ENCODE measurements at regions not wholly inside any gene's neighbourhood (a gene's known extent, or its start where the extent isn't known, plus 50 kb on each side); places are given as distances from the start of the nearest gene placed in this dataset.

DNA sequence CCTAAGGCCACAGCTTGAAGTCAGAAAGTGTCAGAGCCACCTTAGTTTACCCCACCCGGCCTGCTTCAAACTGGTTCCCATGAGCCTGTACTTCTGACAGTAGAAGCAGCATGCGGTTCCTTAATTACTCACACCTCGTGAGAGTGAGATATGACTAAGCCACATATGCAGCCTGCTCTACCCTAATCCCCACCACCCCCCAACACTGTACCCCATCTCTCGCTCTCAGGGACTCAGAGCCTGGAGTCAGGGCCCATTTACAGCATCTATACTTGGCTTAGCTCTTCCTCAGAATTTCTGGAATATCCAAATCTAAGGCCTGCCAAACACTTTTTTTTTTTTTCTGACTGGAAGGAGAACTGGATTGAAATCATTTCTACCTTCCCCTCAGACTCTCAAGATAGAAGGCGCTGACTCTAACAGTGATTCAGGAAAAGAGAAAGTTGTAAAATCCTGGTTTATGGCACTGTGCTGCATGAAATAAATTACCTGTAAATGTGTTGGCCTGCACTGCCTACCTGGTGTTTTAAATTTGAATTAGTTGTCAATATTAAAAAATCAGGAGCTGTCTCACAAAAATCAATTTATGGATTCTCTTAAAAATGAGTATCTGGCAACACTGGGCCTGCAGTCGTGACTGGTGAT, 360.0 kb downstream of the RND3 start:
- TF ChIP-seq CTCF (IDR thresholded peaks at IDR 0.05; ENCODE audit: borderline replicate concordance, control extremely low read depth, extremely low read depth, insufficient read depth, missing control alignments) = no peak
- in situ Hi-C loops (cut with MboI; ENCODE audit: low sequenced_read_pairs, unreplicated experiment) = no loop called here
- DNase-seq (ENCODE audit: low spot score) = no peak

- no peak for DNase-seq (ENCODE audit: low spot score)
- no peak for TF ChIP-seq CTCF (IDR thresholded peaks at IDR 0.05; ENCODE audit: borderline replicate concordance, control extremely low read depth, extremely low read depth, insufficient read depth, missing control alignments)
- in situ Hi-C loops (cut with MboI; ENCODE audit: low sequenced_read_pairs, unreplicated experiment) = no loop called here
These were observed 360.6 kb downstream of the RND3 start for GRCh38 chr2:150126839-150127238.

DNA sequence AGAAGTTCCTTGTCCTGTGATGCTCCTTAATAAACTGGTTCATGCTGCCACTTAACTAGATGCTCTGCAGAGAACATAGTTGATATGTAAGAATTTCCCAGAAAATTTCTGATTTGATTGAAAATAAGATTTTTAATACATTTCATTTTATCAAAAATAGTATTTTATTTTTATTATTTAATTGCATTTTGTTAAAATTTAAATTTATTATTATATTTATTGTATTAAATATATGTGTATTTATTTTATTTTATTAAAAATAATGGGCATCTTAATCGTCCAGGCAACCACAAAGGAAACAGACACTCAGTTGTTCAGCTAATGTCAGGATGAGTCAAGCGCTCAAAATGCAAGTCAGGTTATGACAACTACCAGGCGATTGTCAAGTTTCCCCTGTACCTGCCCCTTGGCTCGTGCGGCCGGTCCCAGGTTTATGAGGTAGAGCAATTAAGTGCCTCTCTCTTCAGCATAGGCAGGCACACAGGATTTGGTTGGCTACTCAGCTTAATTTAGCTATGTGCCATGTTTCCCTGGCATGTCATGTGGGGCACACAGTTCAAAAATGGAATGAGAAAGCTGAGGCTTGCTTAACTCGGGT, 361.2 kb downstream of the RND3 start:
- in situ Hi-C loops (cut with MboI; ENCODE audit: low sequenced_read_pairs, unreplicated experiment) = no loop called here
- TF ChIP-seq CTCF (IDR thresholded peaks at IDR 0.05; ENCODE audit: borderline replicate concordance, control extremely low read depth, extremely low read depth, insufficient read depth, missing control alignments) = no peak
- no peak for DNase-seq (ENCODE audit: low spot score)

DNA sequence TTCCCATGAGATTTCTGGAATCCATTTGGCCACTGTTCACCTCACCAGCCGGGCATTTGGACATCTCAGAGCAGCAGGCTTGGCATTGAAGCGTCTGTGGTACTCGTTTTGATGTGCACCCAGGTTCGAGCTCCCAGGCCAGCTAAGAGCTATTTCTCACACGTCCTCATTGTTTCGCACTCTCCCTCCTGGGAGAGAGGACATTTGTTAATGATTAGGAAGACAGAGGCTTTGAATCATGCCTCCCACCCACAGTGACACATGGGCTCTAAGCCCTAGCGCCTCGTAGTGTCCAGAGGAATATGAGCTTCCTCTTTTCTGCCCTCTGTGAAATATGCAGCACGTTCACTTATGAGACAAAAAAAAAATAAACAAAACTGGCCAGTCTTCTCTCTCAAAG, 361.8 kb downstream of the RND3 start:
- TF ChIP-seq CTCF (IDR thresholded peaks at IDR 0.05; ENCODE audit: borderline replicate concordance, control extremely low read depth, extremely low read depth, insufficient read depth, missing control alignments) = no peak
- no peak for DNase-seq (ENCODE audit: low spot score)
- in situ Hi-C loops (cut with MboI; ENCODE audit: low sequenced_read_pairs, unreplicated experiment) = no loop called here

DNA sequence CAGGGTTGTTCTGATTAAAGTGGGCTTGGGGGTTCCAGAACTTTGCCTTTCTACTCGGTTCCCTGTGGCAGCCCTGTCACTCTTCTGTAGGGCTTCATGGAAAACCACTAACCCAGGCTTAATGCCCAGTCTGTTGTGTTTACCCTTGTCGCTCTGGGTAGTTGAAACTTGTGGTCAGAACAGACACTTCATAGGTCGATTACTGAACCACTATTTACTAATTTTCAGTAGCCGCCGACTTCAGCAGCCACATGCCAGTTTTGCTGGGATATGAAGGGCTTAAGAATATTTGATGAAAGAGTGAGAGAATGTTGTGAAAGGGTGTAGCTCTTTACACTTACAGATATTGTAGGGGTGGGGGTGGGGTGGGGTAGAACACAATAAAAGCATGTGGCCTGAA, 362.3 kb downstream of the RND3 start:
- TF ChIP-seq CTCF (IDR thresholded peaks at IDR 0.05; ENCODE audit: borderline replicate concordance, control extremely low read depth, extremely low read depth, insufficient read depth, missing control alignments) = no peak
- in situ Hi-C loops (cut with MboI; ENCODE audit: low sequenced_read_pairs, unreplicated experiment) = no loop called here

GRCh38 chr2:150124739-150125138, 362.7 kb downstream of the RND3 start:
- in situ Hi-C loops (cut with MboI; ENCODE audit: low sequenced_read_pairs, unreplicated experiment) = no loop called here
- no peak for DNase-seq (ENCODE audit: low spot score)
- TF ChIP-seq CTCF (IDR thresholded peaks at IDR 0.05; ENCODE audit: borderline replicate concordance, control extremely low read depth, extremely low read depth, insufficient read depth, missing control alignments) = no peak

More for the DNA sequence above, 362.3 kb downstream of the RND3 start:
- DNase-seq (ENCODE audit: low spot score) = no peak
